GM12891 (cell line): ENCODE measurements at regions not wholly inside any gene's neighbourhood (a gene's known extent, or its start where the extent isn't known, plus 50 kb on each side); places are given as distances from the start of the nearest gene placed in this dataset.

ENCODE experiments used
- DNase-seq: peaks from one replicate; pipeline ENCODE4 v3.0.0; 2011; ENCODE audit warnings: low spot score; ENCODE audit not compliant: insufficient read length
- FAIRE-seq: peaks from 2 replicates; lab custom pipeline; 2011; peaks lifted over from hg19 to GRCh38; lab: Jason Lieb, UNC
- PAX5 ChIP-seq: IDR thresholded peaks from 2 replicates; pipeline ENCODE4 v1.6.1; 2011; ENCODE audit warnings: low read length, moderate library complexity, mild to moderate bottlenecking; ENCODE audit not compliant: insufficient read depth, severe bottlenecking
- POLR2A ChIP-seq: IDR thresholded peaks from 2 replicates; pipeline ENCODE4 v1.6.1; 2011; ENCODE audit warnings: low read depth, low read length, control low read depth
- POLR2AphosphoS5 ChIP-seq: IDR thresholded peaks from 2 replicates; pipeline ENCODE4 v1.6.1; 2011; ENCODE audit warnings: low read depth, low read length, control low read depth
- POU2F2 ChIP-seq: IDR thresholded peaks from 2 replicates; pipeline ENCODE4 v1.6.1; 2011; ENCODE audit warnings: low read depth, mild to moderate bottlenecking, control low read depth, low read length, moderate library complexity
- SPI1 ChIP-seq: IDR thresholded peaks from 2 replicates; pipeline ENCODE4 v1.6.1; 2011; ENCODE audit warnings: low read depth, low read length, control low read depth
- TAF1 ChIP-seq: IDR thresholded peaks from 2 replicates; pipeline ENCODE4 v1.6.1; 2011; ENCODE audit warnings: low read depth, low read length, control low read depth

- TF ChIP-seq POU2F2 (no peak), POLR2AphosphoS5 (no peak), SPI1 (no peak)
- no peak for FAIRE-seq
- no peak for DNase-seq
Measured at GRCh38 chr1:214808845-214809460, 206.0 kb downstream of the CENPF start.

GRCh38 chr1:214816603-214817002 lies 213.6 kb downstream of the CENPF start:
- FAIRE-seq: no peak

DNA sequence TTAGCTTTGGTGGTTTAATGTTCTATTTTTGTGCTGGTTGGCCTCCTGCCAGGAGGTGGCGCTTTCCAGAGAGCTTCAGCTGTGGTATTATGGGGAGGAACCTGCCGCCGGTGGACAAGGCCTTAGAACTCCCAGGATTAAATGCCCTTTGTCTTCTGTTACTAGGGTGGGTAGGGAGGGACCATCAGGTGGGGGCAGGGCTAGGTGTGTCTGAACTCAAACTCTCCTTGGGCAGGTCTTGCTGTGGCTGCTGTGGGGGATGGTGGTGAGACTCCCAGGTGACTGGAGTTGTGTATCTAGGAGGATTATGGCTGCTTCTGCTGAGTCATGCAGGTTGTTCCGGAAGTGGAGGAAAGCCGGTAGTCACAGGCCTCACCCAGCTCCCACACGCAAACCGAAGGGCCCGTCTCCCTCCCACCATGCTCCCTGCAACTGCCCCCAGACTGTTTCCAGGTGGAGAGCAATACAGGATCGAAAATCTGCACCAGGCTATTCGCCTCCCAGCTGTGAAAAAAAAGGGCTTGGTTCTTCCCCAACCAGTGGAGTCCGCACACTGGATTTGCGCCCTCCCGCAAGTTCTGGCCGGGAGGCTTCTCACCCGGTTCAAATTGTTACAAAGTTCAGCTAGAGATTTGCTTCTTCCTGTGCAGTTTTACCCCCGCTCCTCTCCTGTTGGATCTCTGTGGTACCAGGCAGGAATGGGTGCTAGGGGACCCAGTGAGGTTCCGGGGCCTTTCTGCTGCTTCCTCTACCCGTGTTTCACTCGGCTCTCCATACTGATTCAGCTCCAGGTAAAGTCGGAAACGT lies 220.5 kb downstream of the CENPF start:
- TF ChIP-seq PAX5 (no peak), POLR2A (no peak), POU2F2 (no peak), POLR2AphosphoS5 (no peak), SPI1 (no peak), TAF1 (no peak)
- no peak for FAIRE-seq
- no peak for DNase-seq

More at GRCh38 chr1:214816603-214817002, 213.6 kb downstream of the CENPF start:
- DNase-seq: no peak
- TF ChIP-seq POU2F2 (no peak), POLR2A (no peak), SPI1 (no peak), PAX5 (no peak), TAF1 (no peak), POLR2AphosphoS5 (no peak)

GRCh38 chr1:214824763-214825162 lies 221.8 kb downstream of the CENPF start:
- no peak for DNase-seq
- TF ChIP-seq POLR2AphosphoS5: no peak
- no peak for TF ChIP-seq SPI1
- TF ChIP-seq POU2F2: no peak
- FAIRE-seq: no peak

GRCh38 chr1:214826619-214827018 lies 223.6 kb downstream of the CENPF start:
- FAIRE-seq: no peak
- TF ChIP-seq PAX5: no peak
- no peak for TF ChIP-seq TAF1
- no peak for TF ChIP-seq POLR2A
- no peak for TF ChIP-seq POLR2AphosphoS5
- no peak for TF ChIP-seq POU2F2
- TF ChIP-seq SPI1: no peak
- no peak for DNase-seq

DNA sequence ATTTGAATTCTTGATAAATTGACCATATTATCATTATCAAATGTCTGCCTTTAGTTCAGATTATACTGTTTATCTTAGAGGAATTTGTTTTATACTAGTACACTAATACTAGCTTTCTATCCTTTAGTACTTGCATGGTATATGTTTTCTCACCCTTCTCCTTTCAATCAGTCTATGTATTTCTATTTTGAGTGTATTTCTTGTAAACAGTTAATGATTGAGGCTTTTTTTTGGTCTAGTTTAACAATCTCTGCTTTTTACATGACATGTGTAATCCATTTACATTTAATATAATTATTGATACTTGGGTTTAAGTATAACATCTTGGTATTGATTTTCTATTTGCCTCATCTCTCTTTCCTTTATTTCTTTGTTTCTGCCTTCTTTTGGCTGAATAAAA lies 224.9 kb downstream of the CENPF start:
- DNase-seq: no peak
- TF ChIP-seq POLR2A (no peak), POLR2AphosphoS5 (no peak), POU2F2 (no peak), TAF1 (no peak), SPI1 (no peak), PAX5 (no peak)
- no peak for FAIRE-seq

DNA sequence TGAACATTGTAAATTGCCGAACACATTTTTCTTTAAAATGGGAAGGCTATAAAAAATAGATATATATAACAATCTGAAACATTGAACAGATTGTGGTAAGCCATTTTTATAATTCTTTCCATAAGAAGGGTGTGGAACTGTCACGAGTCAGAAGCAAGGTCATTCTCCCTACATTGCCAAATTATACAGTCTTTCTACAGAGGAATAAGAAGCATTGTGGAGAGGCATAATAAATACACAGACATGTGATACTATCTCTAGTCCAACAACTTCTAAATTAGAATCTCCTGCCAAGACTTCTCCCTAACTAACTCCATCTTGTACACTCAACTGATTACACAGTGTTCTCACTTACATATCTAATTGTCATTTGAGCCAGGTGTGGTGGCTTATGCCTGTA lies 227.9 kb downstream of the CENPF start:
- DNase-seq (no peak), FAIRE-seq (no peak)

DNA sequence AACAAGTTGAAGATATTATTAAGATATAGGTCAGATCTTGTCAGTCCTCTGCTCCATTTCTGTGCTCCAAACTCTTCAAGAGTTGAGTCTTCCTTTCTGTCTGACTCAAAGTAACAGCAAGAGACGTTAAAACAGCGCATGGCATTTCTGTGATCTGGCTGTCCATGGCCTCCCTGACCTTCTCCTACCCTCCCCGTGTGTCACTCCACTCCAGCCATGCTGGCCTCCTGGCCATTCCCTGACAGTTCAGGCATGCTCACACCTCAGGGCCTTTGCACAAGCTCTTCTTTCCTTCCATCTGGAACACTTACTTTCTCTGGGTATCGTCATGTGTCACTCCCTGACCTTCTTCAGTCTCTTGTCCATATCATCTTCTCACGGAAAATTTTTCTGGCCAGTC lies 229.0 kb downstream of the CENPF start:
- no peak for FAIRE-seq
- no peak for TF ChIP-seq TAF1
- no peak for TF ChIP-seq SPI1
- TF ChIP-seq POLR2AphosphoS5: no peak
- no peak for TF ChIP-seq PAX5
- TF ChIP-seq POLR2A: no peak
- TF ChIP-seq POU2F2: no peak

More for the DNA sequence above, 227.9 kb downstream of the CENPF start:
- no peak for TF ChIP-seq POU2F2
- TF ChIP-seq TAF1: no peak
- no peak for TF ChIP-seq PAX5
- TF ChIP-seq POLR2A: no peak

GRCh38 chr1:214833178-214833756 lies 230.3 kb downstream of the CENPF start:
- no peak for TF ChIP-seq PAX5
- no peak for TF ChIP-seq POLR2AphosphoS5
- TF ChIP-seq POU2F2: no peak
- no peak for TF ChIP-seq POLR2A
- TF ChIP-seq TAF1: no peak
- TF ChIP-seq SPI1: no peak
- FAIRE-seq (no peak), DNase-seq (no peak)

More for the DNA sequence above, 229.0 kb downstream of the CENPF start:
- no peak for DNase-seq
